Common myeloid progenitor, CD34-positive (primary cell): ENCODE measurements at regions not wholly inside any gene's neighbourhood (a gene's known extent, or its start where the extent isn't known, plus 50 kb on each side); places are given as distances from the start of the nearest gene placed in this dataset.
"Not testable (repeated sequence)": the region's sequence is repeated elsewhere in the genome, so short reads cannot be mapped to it uniquely, and the experiment has no call there.

Experiments used
- CTCF ChIA-PET: fragments of 350-600 bp; sonication (Branson Sonifier 250); formaldehyde crosslinking; loops from one replicate; lab custom pipeline; 2021; ENCODE audit warnings: antibody characterized with exemption; lab: Charles Lee
- POLR2A ChIA-PET: fragments of 350-600 bp; sonication (Branson Sonifier 250); formaldehyde crosslinking; loops from one replicate; lab custom pipeline; 2021; ENCODE audit warnings: antibody characterized with exemption; lab: Charles Lee
- DNase-seq, 3 donors: peaks; one replicate each; pipeline versions ENCODE4 v3.0.0 to v3.0.0-alpha.2; 2013
- H3K27ac ChIP-seq, 2 experiments: 1 replicate in 1 of 2; 2 replicates in 1 of 2; pipeline ENCODE4 v1.7.0; 2013; ENCODE audit warnings: inconsistent platforms in 2 of 2, low read length in 2 of 2, mild to moderate bottlenecking in 2 of 2, low read depth in 1 of 2, moderate library complexity in 1 of 2; ENCODE audit not compliant: severe bottlenecking in 2 of 2, insufficient read depth in 1 of 2, poor library complexity in 1 of 2
- H3K27me3 ChIP-seq, 5 experiments: replicated peaks in 2 of 5; 1 replicate in 3 of 5; 2 replicates in 2 of 5; pipeline versions ENCODE4 v1.6.1 to v1.7.0; 2013; ENCODE audit warnings: low read length in 4 of 5, mild to moderate bottlenecking in 2 of 5, moderate library complexity in 2 of 5, inconsistent platforms in 1 of 5; ENCODE audit not compliant: insufficient read depth in 5 of 5, control insufficient read depth in 4 of 5
- H3K36me3 ChIP-seq, 4 experiments: 1 replicate in 2 of 4; 2 replicates in 2 of 4; pipeline versions ENCODE4 v1.6.1 to v1.7.0; 2013; ENCODE audit warnings: low read length in 3 of 4, control low read depth in 1 of 4, mild to moderate bottlenecking in 1 of 4; ENCODE audit not compliant: control insufficient read depth in 4 of 4, insufficient read depth in 4 of 4
- H3K4me1 ChIP-seq, 4 experiments: 1 replicate in 3 of 4; 2 replicates in 1 of 4; pipeline versions ENCODE4 v1.6.1 to v1.7.1; 2013; ENCODE audit warnings: low read length in 3 of 4, mild to moderate bottlenecking in 3 of 4, control low read depth in 1 of 4, inconsistent platforms in 1 of 4, moderate library complexity in 1 of 4; ENCODE audit not compliant: control insufficient read depth in 4 of 4, insufficient read depth in 4 of 4; ENCODE audit errors: control extremely low read depth in 1 of 4
- H3K4me3 ChIP-seq, 7 experiments: 1 replicate in 4 of 7; 2 replicates in 3 of 7; pipeline versions ENCODE4 v1.5.1 to v1.7.0; 2013; ENCODE audit warnings: mild to moderate bottlenecking in 7 of 7, low read length in 6 of 7, moderate library complexity in 6 of 7, inconsistent platforms in 2 of 7, low read depth in 2 of 7, control low read depth in 1 of 7; ENCODE audit not compliant: insufficient read depth in 4 of 7, control insufficient read depth in 1 of 7; ENCODE audit errors: extremely low read depth in 1 of 7
- H3K9me3 ChIP-seq, 5 experiments: 1 replicate in 4 of 5; 2 replicates in 1 of 5; pipeline versions ENCODE4 v1.6.1 to v1.7.1; 2013; ENCODE audit warnings: low read length in 4 of 5, mild to moderate bottlenecking in 2 of 5, inconsistent platforms in 1 of 5, low read depth in 1 of 5, moderate library complexity in 1 of 5; ENCODE audit not compliant: control insufficient read depth in 4 of 5, insufficient read depth in 2 of 5; ENCODE audit errors: control extremely low read depth in 1 of 5
- WGBS: methylation state at CpG from one replicate; pipeline ENCODE4 v1.1.5; 2013; ENCODE audit not compliant: insufficient coverage; 5-methylcytosine and 5-hydroxymethylcytosine counted together

DNA sequence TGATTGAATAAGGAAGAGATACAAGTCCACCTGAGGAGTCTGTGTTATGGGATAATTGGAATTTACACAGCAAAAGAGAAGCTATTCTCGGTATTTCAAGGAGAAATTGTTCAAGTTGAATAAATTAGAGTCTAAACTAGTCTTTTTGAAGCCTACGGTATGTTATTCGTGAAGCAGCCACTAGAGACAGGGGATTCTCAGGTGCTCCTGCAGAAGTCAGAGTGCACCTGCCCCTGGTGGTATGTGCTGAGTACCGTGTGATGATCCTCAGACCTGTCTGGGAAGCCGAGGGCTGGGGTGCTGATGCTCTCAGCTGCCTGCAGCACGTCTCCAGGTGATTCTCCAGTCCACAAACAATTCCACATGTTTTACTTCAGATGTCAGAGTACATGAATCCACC is 1171.7 kb downstream of the RPIA start:
- H3K4me3 ChIP-seq, H3K4me1 ChIP-seq, H3K36me3 ChIP-seq, DNase-seq, POLR2A ChIA-PET, CTCF ChIA-PET, H3K9me3 ChIP-seq, H3K27me3 ChIP-seq, H3K27ac ChIP-seq: not testable (repeated sequence)
- no CpG with 5 or more reads among the region's 6 CpGs for WGBS

DNA sequence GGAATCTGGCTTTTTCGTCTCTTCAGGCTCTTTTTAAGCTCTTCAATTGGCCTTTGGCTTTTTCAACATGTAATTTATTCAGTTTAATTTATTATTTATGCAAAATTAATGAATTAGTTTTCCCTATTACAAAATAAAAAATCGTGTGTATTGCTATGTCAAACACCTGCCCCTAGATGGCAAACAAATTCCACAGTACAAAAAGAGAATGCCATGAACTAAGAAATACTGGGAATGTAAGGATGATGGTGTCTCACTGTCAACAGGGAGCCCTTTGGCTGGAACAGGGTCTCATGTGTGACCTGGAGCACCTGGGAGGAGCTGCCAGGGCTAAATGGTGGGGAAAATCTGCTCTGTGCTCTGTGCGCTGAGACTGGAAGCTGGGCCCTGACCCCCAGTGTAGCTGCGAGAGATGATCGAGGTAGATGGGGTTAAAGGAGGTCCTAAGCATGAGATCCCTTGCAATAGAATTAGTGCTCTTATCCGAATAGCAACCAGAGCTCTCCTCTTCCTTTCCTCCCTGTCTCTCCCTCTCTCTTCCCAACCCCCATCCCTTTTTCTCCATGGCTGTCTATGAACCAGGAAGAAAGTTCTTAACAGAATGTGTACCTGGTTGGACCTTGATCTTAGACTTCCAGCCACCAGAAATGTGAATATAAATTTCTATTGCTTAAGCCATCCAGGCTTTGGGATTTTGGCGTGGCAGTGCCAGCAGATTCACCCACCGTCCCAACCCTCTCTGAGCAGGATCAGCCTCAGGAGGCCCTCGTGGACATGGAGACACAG is 1183.5 kb downstream of the RPIA start:
- H3K4me1 ChIP-seq, H3K4me3 ChIP-seq, H3K27me3 ChIP-seq, H3K9me3 ChIP-seq, POLR2A ChIA-PET, DNase-seq, H3K36me3 ChIP-seq, CTCF ChIA-PET, H3K27ac ChIP-seq: not testable (repeated sequence)
- no CpG with 5 or more reads among the region's 9 CpGs for WGBS

DNA sequence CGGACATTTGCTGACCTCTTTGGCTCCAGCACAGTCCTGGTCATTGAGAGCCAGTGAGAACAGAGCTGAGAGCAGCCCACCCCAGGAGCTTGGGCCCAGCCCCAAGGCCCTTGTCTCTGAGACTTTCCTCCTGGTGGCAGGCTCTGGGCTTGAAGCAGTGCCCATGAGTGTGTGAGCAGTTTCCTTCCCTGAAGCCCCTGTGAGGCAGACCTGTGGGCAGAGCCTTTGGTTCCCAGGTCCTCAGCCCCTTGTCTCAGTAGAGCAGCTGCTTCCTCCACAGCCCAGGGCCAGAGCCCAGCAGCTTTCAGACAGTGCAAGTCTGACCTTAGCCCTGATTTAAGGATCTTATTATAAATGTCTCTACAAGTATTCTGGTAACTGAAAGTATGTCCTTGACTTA is 1185.0 kb downstream of the RPIA start:
- H3K27me3 ChIP-seq, H3K9me3 ChIP-seq, POLR2A ChIA-PET, H3K4me1 ChIP-seq, H3K36me3 ChIP-seq, CTCF ChIA-PET, H3K4me3 ChIP-seq, H3K27ac ChIP-seq: not testable (repeated sequence)
- peak; percentile 30 to 88 (median 74) for DNase-seq
- WGBS: no CpG with 5 or more reads among the region's 1 CpG

DNA sequence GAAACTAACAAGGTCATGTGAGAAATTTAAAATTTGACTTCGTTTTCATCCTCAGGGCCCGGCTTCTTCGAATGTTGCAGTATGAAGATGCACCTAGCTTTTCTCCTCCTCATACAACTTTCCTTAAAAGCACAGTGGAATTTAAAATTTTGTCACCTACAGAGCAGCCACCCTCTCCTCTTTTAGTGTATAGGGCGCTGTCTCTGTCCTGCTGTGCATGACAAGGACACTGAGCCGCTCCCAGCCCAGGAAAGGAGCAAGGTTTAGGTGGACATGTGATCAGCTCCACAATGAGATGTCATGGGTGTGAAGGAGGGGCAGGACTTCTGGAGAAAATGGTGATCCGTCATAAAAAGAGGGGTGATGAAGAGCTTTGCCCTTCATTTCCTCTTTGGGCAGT is 1185.4 kb downstream of the RPIA start:
- no CpG with 5 or more reads among the region's 6 CpGs for WGBS
- H3K36me3 ChIP-seq, H3K27ac ChIP-seq, H3K9me3 ChIP-seq, H3K4me3 ChIP-seq, H3K4me1 ChIP-seq, POLR2A ChIA-PET, H3K27me3 ChIP-seq, CTCF ChIA-PET: not testable (repeated sequence)
- DNase-seq: peak in 1 of 3 donors; percentile 7

DNA sequence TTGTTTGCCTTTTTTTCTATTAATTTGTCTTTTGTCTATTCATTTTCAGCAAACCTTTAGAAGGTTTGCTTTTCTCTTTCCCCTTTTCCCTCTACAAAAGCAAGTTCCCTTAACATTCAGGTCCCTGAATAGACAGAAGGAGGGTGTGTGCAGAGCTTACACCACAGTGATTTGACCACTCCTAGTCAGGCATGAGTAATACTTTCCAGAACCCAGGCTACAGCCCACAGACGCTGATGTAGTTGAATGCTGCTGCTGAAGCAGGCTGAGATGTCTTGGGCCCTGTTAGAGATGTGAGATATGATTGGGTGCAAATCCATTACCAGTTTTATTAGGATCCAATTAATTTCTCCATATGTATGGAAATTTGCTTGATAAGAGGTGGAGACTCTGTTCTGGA is 1191.4 kb downstream of the RPIA start:
- POLR2A ChIA-PET, H3K27me3 ChIP-seq, H3K9me3 ChIP-seq, DNase-seq, CTCF ChIA-PET, H3K27ac ChIP-seq, H3K36me3 ChIP-seq, H3K4me1 ChIP-seq, H3K4me3 ChIP-seq: not testable (repeated sequence)
- no CpG with 5 or more reads among the region's 1 CpG for WGBS

DNA sequence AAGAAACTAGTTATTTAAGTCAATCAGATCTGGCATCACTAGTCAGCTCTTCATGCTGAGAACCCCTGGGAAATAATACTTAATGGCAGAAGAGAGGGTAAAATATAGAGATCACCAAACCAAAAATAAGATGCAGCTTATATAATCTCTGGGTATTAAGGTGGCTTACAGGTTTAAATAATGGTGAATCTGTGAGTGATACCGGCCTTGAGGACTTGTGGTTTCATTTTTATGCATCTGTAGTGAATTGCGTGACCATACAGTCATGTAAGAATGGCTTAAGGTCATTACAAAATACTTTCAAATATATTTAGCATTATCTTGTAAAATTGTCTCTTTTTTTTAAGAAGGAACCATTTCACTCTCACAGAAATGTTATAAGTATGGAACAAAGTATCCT is 1192.2 kb downstream of the RPIA start:
- CTCF ChIA-PET, POLR2A ChIA-PET: not testable (repeated sequence)

DNA sequence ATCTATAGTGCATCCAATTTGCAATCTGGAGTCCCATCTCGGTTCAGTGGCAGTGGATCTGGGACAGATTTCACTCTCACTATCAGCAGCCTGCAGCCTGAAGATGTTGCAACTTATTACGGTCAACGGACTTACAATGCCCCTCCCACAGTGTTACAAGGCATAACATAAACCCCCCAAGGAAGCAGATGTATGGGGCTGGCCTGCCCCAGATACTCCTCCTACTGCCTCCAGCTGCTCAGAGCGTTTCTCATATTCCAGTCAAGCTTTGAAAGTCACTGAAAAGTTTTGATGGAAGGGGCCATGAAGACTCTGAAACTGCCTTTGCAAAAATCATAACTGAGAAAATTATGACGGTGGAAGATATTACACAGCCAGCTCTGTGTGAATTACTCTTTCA is 1193.6 kb downstream of the RPIA start:
- H3K4me1 ChIP-seq, CTCF ChIA-PET, H3K27me3 ChIP-seq, H3K27ac ChIP-seq, DNase-seq, POLR2A ChIA-PET, H3K9me3 ChIP-seq, H3K4me3 ChIP-seq, H3K36me3 ChIP-seq: not testable (repeated sequence)
- no CpG with 5 or more reads among the region's 5 CpGs for WGBS

More for the DNA sequence above, 1192.2 kb downstream of the RPIA start:
- not testable (repeated sequence) for H3K4me3 ChIP-seq, DNase-seq, H3K27me3 ChIP-seq, H3K9me3 ChIP-seq, H3K4me1 ChIP-seq, H3K27ac ChIP-seq, H3K36me3 ChIP-seq
- WGBS: no CpG with 5 or more reads among the region's 2 CpGs
